ENCODE measurements at regions not wholly inside any gene's neighbourhood (a gene's known extent, or its start where the extent isn't known, plus 50 kb on each side); places are given as distances from the start of the nearest gene placed in this dataset.

DNA sequence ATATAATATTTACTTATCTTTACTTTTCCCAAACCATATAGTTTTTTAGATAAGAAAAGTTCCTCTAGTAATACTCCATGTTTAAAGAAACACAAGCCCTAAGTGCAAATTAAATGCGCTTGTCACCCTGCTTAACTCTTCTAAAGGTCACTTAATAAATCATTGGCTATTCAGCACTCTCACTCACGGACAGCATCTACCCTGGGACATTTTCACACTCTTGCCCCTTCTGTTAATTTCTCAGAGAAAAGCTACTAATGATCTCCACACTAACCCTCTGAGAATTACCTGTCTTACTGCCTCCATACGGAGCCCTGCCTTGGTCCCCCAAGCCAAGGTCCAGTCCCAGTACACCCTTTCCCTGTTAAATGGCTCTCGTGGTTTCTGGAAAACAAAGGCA lies 102.2 kb downstream of the NRN1 start:
- Histone ChIP-seq H2AFZ (ENCODE audit: low read depth, low read length) (no peak overlapping the region), H3K4me1 (replicated peaks in 1 of 2; ENCODE audit: control insufficient read depth in 2 of 2, insufficient read depth in 2 of 2, low read length in 2 of 2) (no peaks in the 10 kb centered on the region), H4K20me1 (replicated peaks; ENCODE audit: control insufficient read depth, insufficient read depth, low read length) (no peaks in the 10 kb centered on the region; the same call in 1 of the 2 replicates), H3K4me3 (no peak overlapping the region), H3K4me2 (ENCODE audit: insufficient read depth, low read length) (no peak overlapping the region), H3K27me3 (ENCODE audit: control insufficient read depth in 2 of 2, insufficient read depth in 2 of 2, low read length in 2 of 2) (peaks cover 2 to 11% of the 10 kb centered on the region in 2 experiments; a peak in 2 of 5 replicates), H3K27ac (ENCODE audit: extremely low read depth, low read depth, low read length) (no peak overlapping the region), H3K9ac (ENCODE audit: insufficient read depth in 1 of 2, low read depth in 2 of 2, low read length in 2 of 2) (no peak overlapping the region), H3K36me3 (ENCODE audit: control insufficient read depth, insufficient read depth, low read length) (no peaks in the 10 kb centered on the region), H3K79me2 (ENCODE audit: control insufficient read depth, insufficient read depth, low read length) (no peaks in the 10 kb centered on the region), H3K9me1 (ENCODE audit: control insufficient read depth, insufficient read depth, low read length) (no peaks in the 10 kb centered on the region), H3K9me3 (replicated peaks; ENCODE audit: control insufficient read depth, insufficient read depth, low read depth, low read length) (no peaks in the 10 kb centered on the region)
- 0% methylated on average over 4 of the region's 4 CpGs for WGBS (ENCODE audit: insufficient coverage, low coverage, missing lambda C conversion rate)
- in situ Hi-C loops (cut with MboI) = no loop called here
- no peak for FAIRE-seq
- ChIA-PET CTCF (ENCODE audit: low intra/inter-chr PET ratio) (no interaction called here), POLR2A (no interaction called here)
- no peak for TF ChIP-seq HDAC1 (IDR thresholded peaks at IDR 0.05)
- TF ChIP-seq, protein P1, sequence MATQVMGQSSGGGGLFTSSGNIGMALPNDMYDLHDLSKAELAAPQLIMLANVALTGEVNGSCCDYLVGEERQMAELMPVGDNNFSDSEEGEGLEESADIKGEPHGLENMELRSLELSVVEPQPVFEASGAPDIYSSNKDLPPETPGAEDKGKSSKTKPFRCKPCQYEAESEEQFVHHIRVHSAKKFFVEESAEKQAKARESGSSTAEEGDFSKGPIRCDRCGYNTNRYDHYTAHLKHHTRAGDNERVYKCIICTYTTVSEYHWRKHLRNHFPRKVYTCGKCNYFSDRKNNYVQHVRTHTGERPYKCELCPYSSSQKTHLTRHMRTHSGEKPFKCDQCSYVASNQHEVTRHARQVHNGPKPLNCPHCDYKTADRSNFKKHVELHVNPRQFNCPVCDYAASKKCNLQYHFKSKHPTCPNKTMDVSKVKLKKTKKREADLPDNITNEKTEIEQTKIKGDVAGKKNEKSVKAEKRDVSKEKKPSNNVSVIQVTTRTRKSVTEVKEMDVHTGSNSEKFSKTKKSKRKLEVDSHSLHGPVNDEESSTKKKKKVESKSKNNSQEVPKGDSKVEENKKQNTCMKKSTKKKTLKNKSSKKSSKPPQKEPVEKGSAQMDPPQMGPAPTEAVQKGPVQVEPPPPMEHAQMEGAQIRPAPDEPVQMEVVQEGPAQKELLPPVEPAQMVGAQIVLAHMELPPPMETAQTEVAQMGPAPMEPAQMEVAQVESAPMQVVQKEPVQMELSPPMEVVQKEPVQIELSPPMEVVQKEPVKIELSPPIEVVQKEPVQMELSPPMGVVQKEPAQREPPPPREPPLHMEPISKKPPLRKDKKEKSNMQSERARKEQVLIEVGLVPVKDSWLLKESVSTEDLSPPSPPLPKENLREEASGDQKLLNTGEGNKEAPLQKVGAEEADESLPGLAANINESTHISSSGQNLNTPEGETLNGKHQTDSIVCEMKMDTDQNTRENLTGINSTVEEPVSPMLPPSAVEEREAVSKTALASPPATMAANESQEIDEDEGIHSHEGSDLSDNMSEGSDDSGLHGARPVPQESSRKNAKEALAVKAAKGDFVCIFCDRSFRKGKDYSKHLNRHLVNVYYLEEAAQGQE (IDR thresholded peaks at IDR 0.05; ENCODE audit: borderline replicate concordance) = peak; percentile 67
- TF ChIP-seq, protein P1 (CRISPR knock-in tag; IDR thresholded peaks at IDR 0.05; ENCODE audit: low read depth) = no peak
- DNase-seq (ENCODE audit: extremely low read depth in 1 of 4, low spot score in 3 of 4) = no peak
- no peak for ATAC-seq
- intact Hi-C loops (cut with micrococcal nuclease) = no loop called here
- BruUV-seq (replicated peaks) = no TSS peak

Measured in K562 (cell line).